ENCODE measurements at regions not wholly inside any gene's neighbourhood (a gene's known extent, or its start where the extent isn't known, plus 50 kb on each side); places are given as distances from the start of the nearest gene placed in this dataset.

DNA sequence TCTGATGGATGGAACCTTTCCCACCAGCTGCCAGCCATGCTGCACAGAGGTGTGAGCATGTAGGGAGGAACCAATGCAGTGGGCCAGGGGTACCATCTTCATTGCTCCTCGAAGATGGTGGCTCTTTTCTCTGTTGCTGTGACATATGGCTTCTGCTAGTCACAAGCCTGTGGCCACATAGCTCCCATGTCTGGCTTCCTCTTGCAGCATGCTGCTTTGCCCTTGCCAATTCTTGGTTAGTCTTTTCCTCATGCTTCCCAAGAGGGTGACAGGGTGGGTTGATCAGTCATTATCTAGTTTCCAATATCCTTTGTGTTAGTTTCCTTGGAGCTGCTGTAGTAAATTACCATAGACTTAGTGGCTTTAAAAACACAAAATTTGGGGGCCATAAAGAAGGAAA lies 123.4 kb downstream of the ETS2 start:
- no peak for DNase-seq (ENCODE audit: low spot score in 2 of 2, unreplicated experiment in 2 of 2)
- Mint-ChIP-seq H3K4me1 (peaks cover 29% of the 10 kb centered on the region), H3K4me3 (no peak overlapping the region), H3K27me3 (ENCODE audit: low read depth) (peaks cover 1% of the 10 kb centered on the region), H3K27ac (no peak overlapping the region), H3K9me3 (peaks cover 11% of the 10 kb centered on the region), H3K36me3 (no peaks in the 10 kb centered on the region)
- TF ChIP-seq CTCF (IDR thresholded peaks at IDR 0.05; ENCODE audit: unreplicated experiment), result no peak

GRCh38 chr21:38927776-38928175 lies 122.0 kb downstream of the ETS2 start:
- H3K36me3 Mint-ChIP-seq, result no peaks in the 10 kb centered on the region
- H3K4me3 Mint-ChIP-seq, result no peak overlapping the region
- H3K27ac Mint-ChIP-seq, result no peak overlapping the region
- H3K9me3 Mint-ChIP-seq, result peaks cover 13% of the 10 kb centered on the region
- DNase-seq (ENCODE audit: low spot score in 2 of 2, unreplicated experiment in 2 of 2), result no peak
- H3K4me1 Mint-ChIP-seq, result peaks cover 29% of the 10 kb centered on the region
- H3K27me3 Mint-ChIP-seq (ENCODE audit: low read depth), result peaks cover 1% of the 10 kb centered on the region
- TF ChIP-seq CTCF (IDR thresholded peaks at IDR 0.05; ENCODE audit: unreplicated experiment), result no peak

GRCh38 chr21:38925923-38926322 lies 120.2 kb downstream of the ETS2 start:
- no peak for TF ChIP-seq CTCF (IDR thresholded peaks at IDR 0.05; ENCODE audit: unreplicated experiment)
- no peak for DNase-seq (ENCODE audit: low spot score in 2 of 2, unreplicated experiment in 2 of 2)
- Mint-ChIP-seq H3K36me3 (no peaks in the 10 kb centered on the region), H3K9me3 (peaks cover 23% of the 10 kb centered on the region), H3K27me3 (ENCODE audit: low read depth) (peaks cover 1% of the 10 kb centered on the region), H3K27ac (peak overlapping the region; percentile 83), H3K4me1 (peaks cover 25% of the 10 kb centered on the region), H3K4me3 (peak overlapping the region; percentile 2)

GRCh38 chr21:38925478-38925877 lies 119.7 kb downstream of the ETS2 start:
- no peak for TF ChIP-seq CTCF (IDR thresholded peaks at IDR 0.05; ENCODE audit: unreplicated experiment)
- Mint-ChIP-seq H3K9me3 (peaks cover 23% of the 10 kb centered on the region), H3K27ac (peak overlapping the region; percentile 83), H3K27me3 (ENCODE audit: low read depth) (peaks cover 1% of the 10 kb centered on the region), H3K4me1 (peaks cover 25% of the 10 kb centered on the region), H3K36me3 (no peaks in the 10 kb centered on the region), H3K4me3 (no peak overlapping the region)
- DNase-seq (ENCODE audit: low spot score in 2 of 2, unreplicated experiment in 2 of 2), result no peak

DNA sequence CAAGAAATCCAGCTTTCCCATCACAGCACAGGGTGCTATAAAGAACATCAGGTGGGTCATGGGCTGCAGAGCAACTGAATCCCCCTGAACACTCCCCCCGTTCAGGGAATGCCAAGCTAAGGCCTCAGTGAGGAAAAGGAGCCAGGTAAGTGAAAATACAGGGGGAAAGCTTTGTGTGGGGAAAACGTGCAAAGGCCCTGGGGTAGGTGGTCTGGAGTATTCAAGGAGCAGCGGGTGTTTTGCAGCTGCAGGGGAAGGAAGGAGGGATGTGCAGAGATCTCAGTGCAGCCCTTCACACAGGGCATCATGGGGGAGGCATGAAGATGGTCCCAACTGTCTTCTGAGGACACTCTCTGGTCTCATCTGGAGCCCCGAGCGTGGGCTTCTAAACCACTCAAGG lies 119.2 kb downstream of the ETS2 start:
- Mint-ChIP-seq H3K4me1 (peaks cover 20% of the 10 kb centered on the region), H3K9me3 (peaks cover 22% of the 10 kb centered on the region), H3K4me3 (no peak overlapping the region), H3K36me3 (no peaks in the 10 kb centered on the region), H3K27ac (no peak overlapping the region), H3K27me3 (ENCODE audit: low read depth) (peaks cover 1% of the 10 kb centered on the region)
- DNase-seq (ENCODE audit: low spot score in 2 of 2, unreplicated experiment in 2 of 2), result no peak
- TF ChIP-seq CTCF (IDR thresholded peaks at IDR 0.05; ENCODE audit: unreplicated experiment), result no peak

GRCh38 chr21:38923429-38923828 lies 117.7 kb downstream of the ETS2 start:
- Mint-ChIP-seq H3K4me3 (no peak overlapping the region), H3K36me3 (no peaks in the 10 kb centered on the region), H3K27me3 (ENCODE audit: low read depth) (peaks cover 1% of the 10 kb centered on the region), H3K9me3 (peaks cover 15% of the 10 kb centered on the region), H3K4me1 (peaks cover 23% of the 10 kb centered on the region), H3K27ac (no peak overlapping the region)
- DNase-seq (ENCODE audit: low spot score in 2 of 2, unreplicated experiment in 2 of 2), result no peak
- no peak for TF ChIP-seq CTCF (IDR thresholded peaks at IDR 0.05; ENCODE audit: unreplicated experiment)

Data from mesothelial cell of epicardium (in vitro differentiated cells).